ENCODE measurements at regions not wholly inside any gene's neighbourhood (a gene's known extent, or its start where the extent isn't known, plus 50 kb on each side); places are given as distances from the start of the nearest gene placed in this dataset.

- TF ChIP-seq, protein P1, sequence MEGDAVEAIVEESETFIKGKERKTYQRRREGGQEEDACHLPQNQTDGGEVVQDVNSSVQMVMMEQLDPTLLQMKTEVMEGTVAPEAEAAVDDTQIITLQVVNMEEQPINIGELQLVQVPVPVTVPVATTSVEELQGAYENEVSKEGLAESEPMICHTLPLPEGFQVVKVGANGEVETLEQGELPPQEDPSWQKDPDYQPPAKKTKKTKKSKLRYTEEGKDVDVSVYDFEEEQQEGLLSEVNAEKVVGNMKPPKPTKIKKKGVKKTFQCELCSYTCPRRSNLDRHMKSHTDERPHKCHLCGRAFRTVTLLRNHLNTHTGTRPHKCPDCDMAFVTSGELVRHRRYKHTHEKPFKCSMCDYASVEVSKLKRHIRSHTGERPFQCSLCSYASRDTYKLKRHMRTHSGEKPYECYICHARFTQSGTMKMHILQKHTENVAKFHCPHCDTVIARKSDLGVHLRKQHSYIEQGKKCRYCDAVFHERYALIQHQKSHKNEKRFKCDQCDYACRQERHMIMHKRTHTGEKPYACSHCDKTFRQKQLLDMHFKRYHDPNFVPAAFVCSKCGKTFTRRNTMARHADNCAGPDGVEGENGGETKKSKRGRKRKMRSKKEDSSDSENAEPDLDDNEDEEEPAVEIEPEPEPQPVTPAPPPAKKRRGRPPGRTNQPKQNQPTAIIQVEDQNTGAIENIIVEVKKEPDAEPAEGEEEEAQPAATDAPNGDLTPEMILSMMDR (IDR thresholded peaks at IDR 0.05), result no peak
- no peak for TF ChIP-seq EZH2 (IDR thresholded peaks at IDR 0.05)
These were observed 179.9 kb downstream of the ADSS2 start for GRCh38 chr1:244271691-244272308.

Data from neural progenitor cell (in vitro differentiated cells).